Gastroesophageal sphincter (tissue), 4 donors: ENCODE measurements at regions not wholly inside any gene's neighbourhood (a gene's known extent, or its start where the extent isn't known, plus 50 kb on each side); places are given as distances from the start of the nearest gene placed in this dataset.

ENCODE experiments used
- ATAC-seq: fragments of 150-250 bp; one replicate; pipeline ENCODE4 v1.9.1; 2016; ENCODE audit warnings: mild to moderate bottlenecking, moderate library complexity
- H3K27ac ChIP-seq, 4 donors: fragments of 200-600 bp; sonication (generic) in 3 of 4; 1 replicate in 3 of 4; 2 replicates in 1 of 4; pipeline ENCODE4 v1.5.1; 2016 to 2019
- H3K27me3 ChIP-seq: fragments of 200-600 bp; sonication (generic); one replicate; pipeline ENCODE4 v1.5.1; 2019
- H3K36me3 ChIP-seq, 2 donors: fragments of 200-600 bp; sonication (generic); one replicate each; pipeline ENCODE4 v1.5.1; 2019; ENCODE audit warnings: control low read depth in 1 of 2
- H3K4me1 ChIP-seq, 3 donors: fragments of 200-600 bp; sonication (generic); 1 replicate in 2 of 3; 2 replicates in 1 of 3; pipeline ENCODE4 v1.5.1; 2016 to 2019; ENCODE audit warnings: control low read depth in 2 of 3
- H3K4me3 ChIP-seq, 2 donors: fragments of 200-600 bp; sonication (generic); one replicate each; pipeline ENCODE4 v1.5.1; 2019; ENCODE audit warnings: mild to moderate bottlenecking in 1 of 2, moderate library complexity in 1 of 2
- H3K9me3 ChIP-seq, 3 donors: fragments of 200-600 bp; sonication (generic); one replicate each; pipeline ENCODE4 v1.5.1; 2017 to 2019; ENCODE audit warnings: control low read depth in 2 of 3
- CTCF ChIP-seq, 4 experiments: fragments of 200-600 bp in 2 of 4; fragments of 450-650 bp in 2 of 4; sonication (generic) in 1 of 4; IDR thresholded peaks; one replicate each; pipeline ENCODE4 v1.5.1; 2017 to 2019; ENCODE audit warnings: antibody characterized with exemption in 4 of 4, mild to moderate bottlenecking in 2 of 4, moderate library complexity in 2 of 4
- EP300 ChIP-seq: sonication (generic); formaldehyde crosslinking; IDR thresholded peaks from one replicate; pipeline ENCODE4 v1.6.1; 2017; ENCODE audit warnings: antibody characterized with exemption, mild to moderate bottlenecking
- POLR2A ChIP-seq, 2 donors: fragments of 450-650 bp; IDR thresholded peaks; one replicate each; pipeline ENCODE4 v1.6.1; 2017; ENCODE audit warnings: antibody characterized with exemption in 2 of 2, mild to moderate bottlenecking in 2 of 2, moderate library complexity in 1 of 2
- POLR2AphosphoS5 ChIP-seq: sonication (generic); formaldehyde crosslinking; IDR thresholded peaks from one replicate; pipeline ENCODE4 v1.6.1; 2017; ENCODE audit warnings: antibody characterized with exemption
- WGBS, 2 donors: methylation state at CpG; one replicate each; pipeline ENCODE4 v1.1.5; 2018; ENCODE audit warnings: low coverage in 1 of 2; 5-methylcytosine and 5-hydroxymethylcytosine counted together

GRCh38 chr6:19320111-19320581 is 517.0 kb upstream of the ID4 start:
- TF ChIP-seq POLR2AphosphoS5 (no peak), POLR2A (IDR thresholded peaks at IDR 0.05) (no peak), CTCF (IDR thresholded peaks at IDR 0.05) (no peak), EP300 (no peak)
- Histone ChIP-seq H3K27me3 (no peaks in the 10 kb centered on the region), H3K36me3 (no peaks in the 10 kb centered on the region), H3K4me3 (no peak overlapping the region), H3K27ac (peak overlapping the region; percentile 15 to 64 (median 42)), H3K9me3 (no peaks in the 10 kb centered on the region), H3K4me1 (peaks cover 0 to 50% (median 2%) of the 10 kb centered on the region in 3 donors)
- WGBS, 2 donors = 13 to 29% methylated on average over 1 to 2 of the region's 3 CpGs
- no peak for ATAC-seq

GRCh38 chr6:19322691-19323485 is 514.3 kb upstream of the ID4 start:
- H3K36me3 ChIP-seq = no peaks in the 10 kb centered on the region
- H3K4me1 ChIP-seq = peaks cover 0 to 66% (median 7%) of the 10 kb centered on the region in 3 donors
- 48 to 64% methylated on average over 3 to 5 of the region's 5 CpGs for WGBS, 2 donors
- TF ChIP-seq POLR2AphosphoS5 (peak; percentile 32), CTCF (IDR thresholded peaks at IDR 0.05) (peak in 3 of 4 experiments; percentile 30 to 52 (median 46)), EP300 (no peak)
- ATAC-seq = no peak
- H3K4me3 ChIP-seq = no peak overlapping the region
- H3K27ac ChIP-seq = peak overlapping the region in 3 of 4 donors; percentile 22 to 40 (median 27)
- no peaks in the 10 kb centered on the region for H3K27me3 ChIP-seq
- H3K9me3 ChIP-seq = no peaks in the 10 kb centered on the region

- H3K4me1 ChIP-seq = peaks cover 0 to 76% (median 7%) of the 10 kb centered on the region in 3 donors
- no peaks in the 10 kb centered on the region for H3K9me3 ChIP-seq
- no peak overlapping the region for H3K4me3 ChIP-seq
- no peak for ATAC-seq
- WGBS, 2 donors = 83 to 86% methylated on average over 3 of the region's 3 CpGs
- no peaks in the 10 kb centered on the region for H3K36me3 ChIP-seq
- TF ChIP-seq CTCF (IDR thresholded peaks at IDR 0.05) = no peak
- no peak for TF ChIP-seq POLR2AphosphoS5
- TF ChIP-seq EP300 = no peak
- no peak for TF ChIP-seq POLR2A (IDR thresholded peaks at IDR 0.05)
- H3K27me3 ChIP-seq = no peaks in the 10 kb centered on the region
- H3K27ac ChIP-seq = peak overlapping the region in 2 of 4 donors; percentile 55 to 57
These were observed 512.8 kb upstream of the ID4 start for GRCh38 chr6:19324376-19324775.

GRCh38 chr6:19325335-19325789 is 511.8 kb upstream of the ID4 start:
- H3K4me3 ChIP-seq = no peak overlapping the region
- H3K27me3 ChIP-seq = no peaks in the 10 kb centered on the region
- TF ChIP-seq CTCF (IDR thresholded peaks at IDR 0.05) (no peak), POLR2AphosphoS5 (peak; percentile 59)
- H3K4me1 ChIP-seq = peaks cover 0 to 70% (median 7%) of the 10 kb centered on the region in 3 donors
- no peaks in the 10 kb centered on the region for H3K9me3 ChIP-seq
- no peaks in the 10 kb centered on the region for H3K36me3 ChIP-seq
- peak overlapping the region in 3 of 4 donors; percentile 14 to 59 (median 57) for H3K27ac ChIP-seq
- WGBS, 2 donors = 64% methylated on average over 7 to 8 of the region's 8 CpGs
- no peak for ATAC-seq

- Histone ChIP-seq H3K4me1 (peaks cover 0 to 61% (median 7%) of the 10 kb centered on the region in 3 donors), H3K9me3 (no peaks in the 10 kb centered on the region), H3K27me3 (no peaks in the 10 kb centered on the region), H3K27ac (peak overlapping the region; percentile 34 to 65 (median 59)), H3K36me3 (no peaks in the 10 kb centered on the region), H3K4me3 (no peak overlapping the region)
- TF ChIP-seq CTCF (IDR thresholded peaks at IDR 0.05) (no peak), POLR2A (IDR thresholded peaks at IDR 0.05) (no peak), EP300 (no peak), POLR2AphosphoS5 (no peak)
- WGBS, 2 donors = 57 to 70% methylated on average over 1 to 2 of the region's 2 CpGs
- ATAC-seq = no peak
These were observed 509.9 kb upstream of the ID4 start for GRCh38 chr6:19327241-19327640.
